GM21723 (cell line): ENCODE measurements at regions not wholly inside any gene's neighbourhood (a gene's known extent, or its start where the extent isn't known, plus 50 kb on each side); places are given as distances from the start of the nearest gene placed in this dataset.
"Not testable (repeated sequence)": the region's sequence is repeated elsewhere in the genome, so short reads cannot be mapped to it uniquely, and the experiment has no call there.

ENCODE experiments used
- ATAC-seq: cut with Tn5 transposase; IDR thresholded peaks from one replicate; pipeline ENCODE4 v1.9.1; 2021; ENCODE audit warnings: mild to moderate bottlenecking, moderate library complexity; ENCODE audit not compliant: unreplicated experiment

DNA sequence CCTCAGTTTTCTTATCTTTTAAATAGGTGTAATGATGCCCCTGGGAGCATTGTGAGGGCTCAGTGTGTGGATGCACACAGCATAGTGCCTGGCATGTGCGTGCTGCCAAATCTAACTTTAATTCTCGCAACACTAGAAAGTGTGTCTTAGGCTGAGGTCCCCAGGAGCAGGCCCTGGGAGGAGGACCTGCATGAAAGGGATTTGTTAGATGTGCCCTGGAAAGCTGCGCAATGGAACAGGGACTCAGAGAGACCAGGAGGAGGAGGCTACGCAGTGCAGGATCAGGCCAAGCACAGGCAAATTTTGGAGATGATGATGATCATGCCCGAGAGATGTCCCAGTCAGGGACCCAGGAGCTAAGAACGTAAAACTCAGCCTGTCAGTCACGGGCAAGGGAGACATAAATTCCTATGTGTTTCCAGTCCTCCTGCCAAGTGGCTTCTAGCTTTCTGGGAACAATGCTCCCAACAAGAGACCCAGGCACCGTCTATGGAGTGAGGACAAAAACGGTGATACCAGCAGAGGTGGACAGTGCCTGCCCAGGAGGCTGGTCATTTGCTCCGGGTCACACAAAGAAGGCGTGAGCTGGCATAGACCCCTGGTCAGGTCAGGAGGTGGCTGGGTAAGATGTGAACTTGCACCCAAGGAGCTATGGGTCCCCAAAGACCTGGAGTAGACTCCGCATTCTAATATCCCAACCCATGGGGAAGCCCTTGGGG is 352.2 kb upstream of the TNRC6C start:
- ATAC-seq, result no peak

DNA sequence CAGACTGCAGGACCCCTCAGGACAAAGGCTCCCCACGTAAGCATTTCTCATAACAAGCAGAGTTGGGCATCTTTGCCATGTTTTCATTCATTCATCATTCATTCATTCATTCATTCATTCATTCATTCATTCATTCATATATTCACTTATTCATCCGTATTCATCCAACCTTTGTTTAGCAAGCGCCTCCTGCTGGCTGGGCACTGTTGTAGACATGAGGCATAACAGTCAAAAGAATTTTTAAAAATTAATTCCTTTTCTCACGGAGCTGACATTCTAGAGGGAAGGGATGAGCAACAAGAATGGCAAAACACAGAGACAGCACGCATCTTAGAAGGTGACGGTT is 351.7 kb upstream of the TNRC6C start:
- ATAC-seq, result no peak

DNA sequence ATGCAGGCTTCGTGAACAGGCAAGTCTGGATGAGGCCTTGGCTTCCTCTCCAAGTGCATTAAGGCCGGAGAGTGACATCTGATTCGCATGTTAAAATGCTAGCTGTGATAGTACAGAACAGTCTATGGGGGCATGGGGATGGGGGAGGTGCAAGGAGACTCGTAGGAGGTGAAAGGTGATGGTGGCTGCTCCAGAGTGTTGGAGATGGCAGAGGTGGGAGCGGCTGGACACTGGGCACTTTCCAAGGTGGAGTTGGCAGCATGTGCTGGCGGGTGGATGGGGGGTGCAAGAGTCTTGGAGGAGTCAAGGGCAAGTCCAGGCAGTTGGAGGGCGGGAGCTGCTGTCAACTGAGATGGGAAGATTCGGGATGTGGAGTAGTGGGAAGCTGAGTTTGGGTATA is 350.9 kb upstream of the TNRC6C start:
- ATAC-seq, result no peak

DNA sequence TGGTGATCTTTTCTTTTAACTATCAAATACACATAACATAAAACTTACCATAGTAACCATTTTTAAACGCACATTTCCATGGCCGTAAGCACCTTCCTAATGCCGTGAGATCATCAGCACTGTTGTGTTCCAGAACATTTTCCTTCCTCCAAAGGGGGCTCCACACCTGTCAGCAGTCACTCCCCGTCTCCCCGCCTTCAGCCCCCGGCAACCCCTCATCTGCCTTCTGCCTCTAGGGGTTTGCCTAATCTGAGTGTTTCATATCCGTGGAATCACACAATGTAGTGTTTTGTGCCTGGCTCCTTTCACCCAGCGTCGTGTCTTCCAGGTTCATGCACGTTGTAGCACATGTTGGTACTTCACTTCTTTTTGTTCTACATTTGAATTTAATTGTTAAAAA is 350.1 kb upstream of the TNRC6C start:
- ATAC-seq, result no peak

DNA sequence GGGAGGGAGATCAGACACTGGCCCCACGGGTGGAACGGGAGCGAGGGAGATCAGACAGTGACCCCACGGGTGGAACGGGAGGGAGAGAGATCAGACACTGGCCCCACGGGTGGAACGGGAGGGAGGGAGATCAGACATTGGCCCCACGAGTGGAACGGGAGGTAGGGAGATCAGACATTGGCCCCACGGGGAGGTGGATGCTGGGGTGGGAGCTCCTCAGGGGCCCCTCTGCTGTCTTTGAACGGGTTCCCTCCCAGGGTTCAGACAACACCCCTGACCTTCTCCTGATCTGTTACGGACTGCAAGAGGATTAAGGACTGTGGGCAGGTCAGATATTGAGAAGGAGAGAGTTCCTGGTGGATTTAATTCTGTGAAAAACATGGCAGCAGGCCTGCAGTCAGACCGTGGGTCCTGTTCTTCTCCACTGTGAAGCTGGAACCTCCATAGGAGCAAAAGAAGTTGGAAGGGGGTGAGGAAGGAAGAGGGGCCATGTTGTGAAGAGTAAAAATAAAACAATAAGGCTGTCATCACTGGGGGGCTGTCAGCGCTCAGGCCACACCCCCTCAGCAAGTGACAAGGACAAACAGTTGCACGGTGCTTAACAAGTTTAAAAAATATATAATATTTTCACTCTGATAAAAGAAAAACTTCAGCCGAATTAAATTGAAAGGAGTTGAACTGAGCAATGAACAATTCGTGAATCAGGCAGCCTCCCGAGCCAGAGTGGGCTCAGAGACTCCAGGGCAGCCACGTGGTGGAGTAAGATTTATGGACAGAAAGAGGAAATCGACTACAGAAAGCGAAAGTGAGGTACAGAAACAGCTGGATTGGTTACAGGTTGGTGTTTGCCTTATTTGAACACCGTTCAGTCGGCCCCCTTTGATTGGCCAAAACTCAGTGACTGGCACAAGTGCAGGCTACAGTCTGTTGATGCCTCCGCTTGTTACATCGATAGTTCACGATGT is 348.7 kb upstream of the TNRC6C start:
- no peak for ATAC-seq

DNA sequence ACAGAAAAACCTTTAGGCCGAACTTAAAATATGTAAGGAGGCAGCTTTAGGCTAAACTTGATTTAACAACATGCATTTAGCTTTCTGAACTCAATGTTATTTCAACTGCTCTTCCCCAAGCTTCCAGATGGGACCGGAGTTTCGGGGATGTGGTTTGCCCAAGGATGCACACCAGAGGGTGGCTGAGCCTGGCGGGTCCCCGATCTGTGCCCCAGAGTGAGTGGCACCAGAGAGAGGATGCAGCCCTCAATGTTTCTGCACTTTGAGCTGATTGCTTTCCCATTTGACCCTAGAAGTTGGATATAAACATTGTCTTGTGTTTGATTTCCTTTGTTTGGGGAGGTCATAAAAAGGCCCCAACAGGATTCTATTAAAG is 348.0 kb upstream of the TNRC6C start:
- no peak for ATAC-seq

DNA sequence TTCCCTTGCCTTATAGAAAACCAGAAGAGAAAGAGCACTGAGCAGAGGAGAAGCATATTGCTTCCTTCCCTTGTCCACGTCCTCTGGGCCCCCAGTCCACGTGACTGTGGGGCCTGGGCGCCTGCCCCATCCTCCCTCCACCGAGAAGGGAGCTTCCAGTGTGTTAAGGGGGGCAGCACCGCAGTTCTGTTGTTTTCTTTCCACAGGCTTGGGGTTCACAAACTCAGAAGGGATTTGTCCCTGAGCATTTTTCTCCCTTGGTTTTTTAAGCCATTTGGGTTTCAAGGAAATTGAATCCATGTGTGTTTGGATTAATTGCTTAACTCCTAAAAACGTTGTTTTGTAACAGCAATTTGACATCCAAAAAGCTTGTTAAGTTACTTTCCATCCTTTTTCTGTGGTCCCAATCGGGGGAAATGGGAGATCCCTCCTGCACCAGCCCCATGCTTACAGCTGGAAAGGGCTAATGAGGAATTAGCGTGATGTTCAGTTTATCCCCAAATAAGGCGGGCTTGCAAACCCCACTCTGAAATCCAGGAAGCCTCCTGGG is 347.5 kb upstream of the TNRC6C start:
- no peak for ATAC-seq

DNA sequence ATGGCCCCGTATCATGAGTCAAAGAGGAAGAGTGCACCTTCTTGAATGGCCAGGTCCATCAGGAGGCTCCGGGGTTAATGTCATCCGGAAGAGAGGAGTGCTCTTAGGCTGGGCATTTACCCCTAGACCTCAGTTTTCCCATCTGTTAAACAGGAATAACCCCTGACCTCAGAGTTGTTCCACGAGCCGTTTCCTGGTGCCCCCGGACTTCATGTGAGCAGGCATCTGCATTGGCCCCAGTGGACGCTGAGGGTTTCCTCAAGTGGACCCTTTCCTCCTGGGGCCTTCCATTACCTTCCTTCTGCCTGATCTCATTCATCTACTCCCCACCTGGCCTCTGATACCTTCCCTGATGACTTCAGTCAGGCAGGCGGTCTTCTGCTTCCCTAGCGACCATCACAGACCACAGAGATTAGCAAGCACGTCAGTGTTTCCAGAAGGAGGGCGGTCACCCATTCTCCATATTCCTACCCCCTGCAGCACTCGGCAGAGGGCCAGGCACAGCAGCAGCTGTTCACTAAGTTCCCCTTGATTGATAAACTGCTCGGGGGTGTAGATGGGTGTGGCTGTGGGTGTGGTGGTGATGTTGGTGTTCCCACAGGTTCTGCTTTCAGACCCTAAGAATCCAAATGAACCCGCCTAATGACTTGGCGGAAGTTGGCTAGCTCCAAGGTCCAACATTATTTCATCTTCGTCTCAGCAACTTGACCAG is 346.6 kb upstream of the TNRC6C start:
- ATAC-seq, result no peak

DNA sequence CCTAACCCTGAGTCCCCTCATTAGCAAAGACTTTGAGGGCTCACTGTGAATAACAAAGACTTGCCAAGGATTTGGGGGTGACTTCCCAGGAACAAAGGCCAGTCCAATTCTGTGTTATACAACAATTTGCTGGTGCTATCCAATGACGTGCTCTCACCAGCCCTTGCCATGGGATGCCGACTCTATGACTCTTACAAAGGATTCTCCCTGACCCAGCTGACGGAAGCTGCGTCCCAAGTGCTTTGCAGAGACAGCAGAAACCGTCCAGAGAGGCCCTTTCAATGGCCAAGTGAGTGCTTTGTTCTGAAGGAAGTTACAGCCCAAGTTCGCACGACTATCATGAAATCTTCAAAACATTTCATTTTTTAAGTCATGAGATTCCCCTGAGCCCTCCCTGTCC is 345.3 kb upstream of the TNRC6C start:
- ATAC-seq, result no peak

DNA sequence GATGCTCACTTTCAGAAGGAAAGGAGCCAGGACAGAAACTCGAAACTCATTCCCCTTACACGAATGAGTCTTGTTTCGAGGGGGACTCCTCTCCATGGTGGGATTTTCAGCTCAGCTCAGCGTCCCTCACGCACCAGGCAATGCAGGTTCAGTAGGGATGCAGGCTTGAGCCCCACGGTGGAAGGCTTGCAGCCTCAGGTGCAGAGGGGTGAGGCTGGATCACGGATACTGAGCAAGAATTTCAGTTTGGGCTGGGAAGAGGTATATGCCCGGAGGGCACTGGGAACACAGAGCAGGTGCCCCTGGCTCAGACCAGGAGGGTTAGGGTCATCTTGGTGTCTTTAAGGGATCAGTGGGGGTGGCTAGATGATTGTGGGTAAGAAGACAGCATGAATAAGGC is 344.9 kb upstream of the TNRC6C start:
- no peak for ATAC-seq

DNA sequence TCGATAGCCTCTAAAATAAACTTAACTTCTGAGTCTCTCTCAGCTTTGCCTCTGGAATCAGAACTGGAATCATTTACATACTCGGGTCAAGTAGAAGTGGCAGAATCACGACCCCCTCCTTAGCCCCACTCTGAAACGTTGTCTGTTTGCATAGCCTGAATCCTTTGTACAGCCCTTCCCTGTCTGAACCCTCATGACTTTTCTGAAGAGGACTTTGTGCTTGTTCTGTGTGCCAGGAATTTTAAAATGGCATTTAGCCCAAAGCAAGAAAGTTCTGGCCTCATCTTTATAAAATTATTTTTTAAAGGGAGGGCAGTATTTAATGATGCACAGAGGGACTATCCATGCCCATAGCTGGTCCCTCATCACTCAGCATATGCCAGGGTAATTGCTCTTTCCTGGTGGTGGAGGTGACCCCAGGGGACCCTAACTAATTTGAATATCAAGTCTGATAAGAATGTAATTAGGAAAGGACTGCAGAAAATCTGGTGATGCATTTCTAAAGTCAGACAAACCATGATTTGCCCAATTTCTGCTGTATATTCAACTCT is 342.7 kb upstream of the TNRC6C start:
- ATAC-seq, result no peak

DNA sequence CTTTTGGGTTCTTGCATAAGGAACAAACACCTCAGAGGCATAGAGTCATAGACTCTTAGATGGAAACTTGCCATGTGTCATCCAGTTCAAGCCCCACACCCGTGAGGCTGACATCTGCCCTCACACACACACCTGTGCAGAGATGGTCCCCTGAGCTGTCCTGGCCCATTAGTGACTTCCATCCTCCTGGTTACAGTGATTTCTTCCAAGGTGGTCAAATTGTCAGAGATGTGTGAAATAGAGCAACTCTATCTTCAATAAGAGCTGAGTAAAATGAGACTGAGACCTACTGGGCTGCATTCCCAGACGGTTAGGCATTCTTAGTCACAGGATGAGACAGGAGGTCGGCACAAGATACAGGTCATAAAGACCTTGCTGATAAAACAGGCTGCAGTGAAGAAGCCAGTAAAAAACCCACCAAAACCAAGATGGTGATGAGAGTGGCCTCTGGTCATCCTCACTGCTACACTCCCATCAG is 342.2 kb upstream of the TNRC6C start:
- ATAC-seq, result no peak

DNA sequence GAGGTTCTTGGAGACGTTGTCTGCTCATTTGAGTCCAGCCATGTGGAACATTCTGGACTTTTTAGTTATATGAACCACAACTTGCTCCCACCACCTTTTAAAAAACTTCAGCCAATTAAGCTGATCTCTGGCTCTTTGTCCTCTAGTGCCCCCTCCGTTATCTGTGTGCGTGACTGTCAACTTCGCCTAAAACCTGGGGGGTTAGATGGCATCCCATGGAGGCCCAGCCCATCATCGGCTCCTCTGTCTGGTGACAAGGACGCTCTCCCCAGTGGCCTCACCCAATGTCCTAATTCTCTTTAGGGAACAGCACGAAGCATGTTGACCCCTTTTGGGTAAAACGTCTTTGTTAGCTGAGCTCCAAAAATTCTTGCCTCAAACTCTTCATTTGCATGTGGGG is 341.0 kb upstream of the TNRC6C start:
- ATAC-seq, result no peak

DNA sequence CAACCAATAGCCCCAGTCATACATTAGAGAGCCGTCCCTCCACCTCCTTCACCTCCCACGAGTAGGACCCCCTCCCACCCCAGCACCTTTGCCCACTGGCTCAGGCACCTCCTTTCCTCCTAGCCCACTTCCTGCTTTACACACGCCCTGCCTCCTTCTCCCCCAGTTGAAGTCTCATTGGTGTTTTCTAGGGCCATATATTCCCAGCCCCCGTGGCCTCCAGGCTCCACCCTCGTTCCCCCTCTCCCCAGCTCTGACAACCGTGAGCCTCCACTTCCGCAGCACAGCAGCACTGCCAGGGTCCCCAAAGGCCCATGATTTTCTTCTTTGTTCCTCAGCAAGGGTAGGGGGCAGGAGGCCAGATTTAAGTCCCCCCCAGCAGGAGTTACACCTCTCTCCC is 340.3 kb upstream of the TNRC6C start:
- no peak for ATAC-seq

DNA sequence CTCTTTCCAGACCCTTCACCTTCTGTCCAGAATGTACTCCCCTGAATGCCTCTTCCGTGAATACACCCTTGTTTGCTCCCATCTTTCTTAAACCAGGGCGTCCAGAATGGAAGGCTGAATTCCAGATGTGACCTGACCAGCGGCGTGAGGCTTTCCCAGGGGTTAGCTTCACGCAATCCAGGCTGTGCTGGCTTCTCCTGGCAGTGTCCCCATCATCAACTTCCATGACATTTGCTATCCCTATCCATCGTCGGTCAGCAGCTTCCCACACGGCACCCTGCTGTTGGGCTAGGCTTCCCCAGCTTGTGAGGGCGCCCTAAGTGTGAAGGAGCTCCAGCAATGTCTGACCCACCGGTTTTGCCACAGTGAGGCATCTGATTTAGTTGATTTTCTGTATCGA is 339.8 kb upstream of the TNRC6C start:
- no peak for ATAC-seq

DNA sequence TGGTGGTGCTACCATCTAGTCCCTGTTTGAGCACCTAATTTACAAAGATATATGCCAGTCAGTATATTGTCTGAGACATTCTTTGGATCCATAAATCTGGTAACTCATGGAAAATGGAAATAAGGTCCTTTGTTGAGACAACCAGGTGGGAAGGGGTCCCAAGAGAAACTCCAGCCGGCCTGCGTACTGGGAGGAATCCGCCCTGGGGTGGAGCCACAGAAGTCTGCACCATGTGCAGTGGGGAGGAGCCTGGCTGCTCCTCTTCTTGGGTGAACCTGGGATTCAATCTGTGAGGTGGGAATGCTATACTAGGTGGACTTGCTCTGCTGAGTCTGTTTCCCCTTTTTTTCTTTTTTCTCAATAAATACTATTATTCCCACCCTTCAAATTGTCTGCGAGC is 339.2 kb upstream of the TNRC6C start:
- ATAC-seq, result no peak

DNA sequence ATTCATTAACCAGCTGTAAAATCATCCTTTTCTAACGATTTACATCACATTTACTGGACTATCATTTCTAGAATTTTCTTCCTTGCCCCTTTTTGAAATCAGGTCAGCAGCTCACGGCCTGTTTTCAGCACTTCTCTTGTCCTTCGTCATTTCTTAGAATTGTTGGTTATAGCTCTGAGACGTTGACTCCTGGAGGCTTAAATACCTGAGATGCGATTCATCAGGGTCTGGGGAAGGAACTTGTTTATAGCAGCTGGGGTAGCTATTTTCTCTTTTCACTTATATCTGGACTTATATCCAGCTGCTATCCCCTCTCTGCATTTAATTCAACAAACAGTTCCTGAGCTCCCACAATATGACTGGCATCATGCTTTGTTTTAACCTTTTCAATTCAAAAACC is 338.7 kb upstream of the TNRC6C start:
- ATAC-seq, result no peak

DNA sequence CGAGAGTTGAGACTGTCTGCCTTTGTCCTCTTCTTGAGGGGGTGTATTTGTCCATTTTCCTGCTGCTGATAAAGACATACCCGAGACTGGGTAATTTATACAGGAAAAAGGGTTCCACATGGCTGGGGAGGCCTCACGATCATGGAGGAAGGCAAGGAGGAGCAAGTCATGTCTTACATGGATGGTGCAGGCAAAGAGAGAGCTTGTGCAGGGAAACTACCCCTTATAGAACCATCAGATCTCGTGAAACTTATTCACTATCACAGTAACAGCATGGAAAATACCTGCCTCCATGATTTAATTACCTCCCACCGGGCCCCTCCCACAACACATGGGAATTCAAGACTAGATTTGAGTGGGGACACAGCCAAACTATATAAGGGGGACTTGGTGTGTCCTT is 338.2 kb upstream of the TNRC6C start:
- ATAC-seq, result no peak

DNA sequence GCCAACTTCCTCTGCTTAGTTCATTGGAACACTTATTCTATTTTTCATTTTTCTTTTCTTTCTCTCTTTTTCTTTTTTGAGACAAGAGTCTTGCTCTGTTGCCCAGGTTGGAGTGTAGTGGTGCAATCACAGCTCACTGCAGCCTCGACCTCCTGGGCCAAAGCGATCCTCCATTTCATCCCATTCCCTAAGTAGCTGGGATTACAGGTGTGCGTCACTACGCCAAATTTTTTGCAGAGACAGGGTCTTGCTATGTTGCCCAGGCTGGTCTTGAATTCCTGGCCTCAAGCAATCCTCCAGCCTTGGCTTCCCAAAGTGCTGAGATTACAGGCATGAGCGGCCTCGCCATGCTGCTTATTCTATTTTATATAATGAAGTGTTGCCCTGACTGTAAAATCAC is 336.4 kb upstream of the TNRC6C start:
- not testable (repeated sequence) for ATAC-seq

DNA sequence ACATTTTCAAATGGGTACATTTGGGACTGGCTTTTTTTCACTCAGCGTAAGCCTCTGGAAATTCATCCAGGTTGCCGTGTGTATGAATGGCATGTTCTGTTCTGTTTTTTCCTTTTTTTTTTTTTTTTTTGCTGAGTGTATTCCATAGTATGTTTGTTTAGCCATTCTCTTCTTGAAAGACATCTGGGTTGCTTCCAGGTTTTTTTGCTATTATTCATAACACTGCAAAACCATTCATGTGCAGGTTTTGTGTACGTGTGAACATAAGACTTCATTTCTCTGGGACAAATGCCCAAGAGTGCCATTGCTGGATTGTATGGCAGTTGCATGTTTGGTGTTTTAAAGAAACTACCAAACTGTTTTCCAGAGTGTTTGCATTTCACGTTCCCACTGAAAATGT is 335.9 kb upstream of the TNRC6C start:
- ATAC-seq, result no peak

DNA sequence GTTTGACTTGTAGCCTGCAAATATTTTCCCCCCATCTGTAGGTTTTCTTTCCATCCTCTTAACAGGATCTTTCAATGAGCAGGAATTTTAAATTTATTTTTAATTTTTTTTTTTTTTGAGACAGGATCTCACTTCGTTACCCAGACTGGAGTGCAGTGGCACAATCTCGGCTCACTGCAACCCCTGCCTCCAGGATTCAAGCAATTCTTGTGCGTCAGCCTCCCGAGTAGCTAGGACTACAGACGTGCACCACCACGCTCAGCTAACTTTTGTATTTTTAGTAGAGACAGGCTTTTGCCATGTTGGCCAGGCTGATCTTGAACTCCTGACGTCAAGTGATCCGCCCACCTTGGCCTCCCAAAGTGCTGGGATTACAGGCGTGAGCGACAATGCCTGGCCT is 335.2 kb upstream of the TNRC6C start:
- not testable (repeated sequence) for ATAC-seq
